Right atrium auricular region (tissue), 2 donors: ENCODE measurements at regions not wholly inside any gene's neighbourhood (a gene's known extent, or its start where the extent isn't known, plus 50 kb on each side); places are given as distances from the start of the nearest gene placed in this dataset.

Experiments used
- DNase-seq: peaks from one replicate; pipeline ENCODE4 v3.0.0-alpha.2; 2019; ENCODE audit warnings: low spot score
- H3K27ac ChIP-seq, 2 donors: fragments of 200-600 bp; sonication (generic); 1 replicate in 1 of 2; 2 replicates in 1 of 2; pipeline ENCODE4 v1.5.1; 2016 to 2019
- H3K27me3 ChIP-seq, 2 donors: fragments of 200-600 bp; sonication (generic); one replicate each; pipeline versions ENCODE4 v1.5.1 to v1.6.0; 2017 to 2019
- H3K36me3 ChIP-seq: fragments of 200-600 bp; sonication (generic); one replicate; pipeline ENCODE4 v1.5.1; 2016
- H3K4me1 ChIP-seq, 2 donors: fragments of 200-600 bp; sonication (generic); one replicate each; pipeline versions ENCODE4 v1.5.1 to v1.6.0; 2017 to 2019
- H3K4me3 ChIP-seq, 2 donors: fragments of 200-600 bp; sonication (generic); 1 replicate in 1 of 2; 2 replicates in 1 of 2; pipeline ENCODE4 v1.5.1; 2017 to 2019; ENCODE audit warnings: mild to moderate bottlenecking in 1 of 2, moderate library complexity in 1 of 2
- H3K9me3 ChIP-seq, 2 donors: fragments of 200-600 bp; sonication (generic); one replicate each; pipeline ENCODE4 v1.5.1; 2019
- TF ChIP-seq, protein P1 (sequence below), 2 donors: fragments of 200-600 bp; sonication (generic); IDR thresholded peaks; one replicate each; pipeline ENCODE4 v1.5.1; 2019; ENCODE audit warnings: antibody characterized with exemption in 2 of 2

DNA sequence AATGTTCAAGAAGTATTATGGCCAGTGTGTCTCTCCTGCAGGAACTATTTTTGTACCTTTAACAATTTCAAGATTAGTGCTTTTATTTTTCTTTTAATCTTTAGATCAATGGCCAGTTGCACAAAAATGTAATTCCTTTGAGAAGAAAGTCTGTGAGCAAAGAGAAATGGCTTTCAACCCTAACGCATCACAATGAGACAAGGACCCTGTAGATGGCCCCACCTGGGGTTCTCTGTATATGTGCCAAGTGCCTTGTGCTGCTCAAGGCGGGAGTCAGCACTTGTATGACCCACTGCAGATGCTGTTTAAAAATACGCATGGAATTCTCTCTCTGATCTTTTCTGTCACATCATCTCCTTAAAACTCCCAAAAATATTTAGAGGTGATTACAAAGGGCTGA is 453.4 kb downstream of the OCA2 start:
- Histone ChIP-seq H3K27ac (no peak overlapping the region), H3K27me3 (no peaks in the 10 kb centered on the region), H3K9me3 (peaks cover 0 to 8% of the 10 kb centered on the region in 2 donors), H3K4me3 (no peak overlapping the region), H3K4me1 (no peaks in the 10 kb centered on the region), H3K36me3 (no peaks in the 10 kb centered on the region)
- DNase-seq: no peak
- TF ChIP-seq, protein P1, sequence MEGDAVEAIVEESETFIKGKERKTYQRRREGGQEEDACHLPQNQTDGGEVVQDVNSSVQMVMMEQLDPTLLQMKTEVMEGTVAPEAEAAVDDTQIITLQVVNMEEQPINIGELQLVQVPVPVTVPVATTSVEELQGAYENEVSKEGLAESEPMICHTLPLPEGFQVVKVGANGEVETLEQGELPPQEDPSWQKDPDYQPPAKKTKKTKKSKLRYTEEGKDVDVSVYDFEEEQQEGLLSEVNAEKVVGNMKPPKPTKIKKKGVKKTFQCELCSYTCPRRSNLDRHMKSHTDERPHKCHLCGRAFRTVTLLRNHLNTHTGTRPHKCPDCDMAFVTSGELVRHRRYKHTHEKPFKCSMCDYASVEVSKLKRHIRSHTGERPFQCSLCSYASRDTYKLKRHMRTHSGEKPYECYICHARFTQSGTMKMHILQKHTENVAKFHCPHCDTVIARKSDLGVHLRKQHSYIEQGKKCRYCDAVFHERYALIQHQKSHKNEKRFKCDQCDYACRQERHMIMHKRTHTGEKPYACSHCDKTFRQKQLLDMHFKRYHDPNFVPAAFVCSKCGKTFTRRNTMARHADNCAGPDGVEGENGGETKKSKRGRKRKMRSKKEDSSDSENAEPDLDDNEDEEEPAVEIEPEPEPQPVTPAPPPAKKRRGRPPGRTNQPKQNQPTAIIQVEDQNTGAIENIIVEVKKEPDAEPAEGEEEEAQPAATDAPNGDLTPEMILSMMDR (IDR thresholded peaks at IDR 0.05): no peak

DNA sequence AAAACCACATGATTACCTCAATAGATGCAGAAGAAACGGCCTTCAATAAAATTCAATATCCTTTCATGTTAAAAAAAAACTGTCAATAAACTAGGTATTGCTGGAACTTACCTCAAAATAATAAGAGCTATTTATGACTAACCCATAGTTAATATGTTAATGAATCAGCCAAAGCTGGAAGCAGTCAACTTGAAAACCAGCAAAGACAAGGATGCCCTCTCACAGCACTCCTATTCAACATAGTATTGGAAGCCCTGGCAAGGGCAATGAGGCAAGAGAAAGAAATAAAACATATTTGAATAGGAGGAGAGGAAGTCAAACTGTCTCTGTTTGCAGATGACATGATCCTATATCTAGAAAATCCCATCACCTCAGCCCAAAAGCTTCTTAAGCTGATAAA is 456.1 kb downstream of the OCA2 start:
- Histone ChIP-seq H3K27me3 (no peaks in the 10 kb centered on the region), H3K4me3 (no peak overlapping the region), H3K4me1 (no peaks in the 10 kb centered on the region), H3K27ac (no peak overlapping the region), H3K36me3 (no peaks in the 10 kb centered on the region), H3K9me3 (peaks cover 0 to 8% of the 10 kb centered on the region in 2 donors)
- TF ChIP-seq, protein P1 (IDR thresholded peaks at IDR 0.05): no peak
- DNase-seq: no peak

DNA sequence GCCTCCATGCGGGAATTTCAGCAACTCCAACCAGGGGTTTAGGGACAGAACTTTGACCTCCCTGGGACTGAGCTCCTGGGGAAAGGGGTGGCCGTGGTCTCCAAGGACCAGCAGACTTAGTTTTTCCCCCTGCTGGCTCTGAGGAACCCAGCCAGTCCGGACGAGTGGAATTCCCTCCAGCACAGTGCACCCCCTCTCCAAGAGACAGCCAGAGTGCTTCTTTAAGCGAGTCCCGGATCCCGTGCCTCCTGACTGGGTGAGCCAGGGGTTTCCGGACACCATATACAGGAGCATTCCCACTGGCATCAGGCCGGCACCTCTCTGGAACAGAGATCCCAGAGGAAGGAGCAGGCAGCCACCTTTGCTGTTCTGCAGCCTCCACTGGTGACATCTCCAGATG is 459.5 kb downstream of the OCA2 start:
- no peaks in the 10 kb centered on the region for H3K36me3 ChIP-seq
- H3K27ac ChIP-seq: no peak overlapping the region
- peaks cover 0 to 8% of the 10 kb centered on the region in 2 donors for H3K9me3 ChIP-seq
- H3K27me3 ChIP-seq: no peaks in the 10 kb centered on the region
- no peak overlapping the region for H3K4me3 ChIP-seq
- H3K4me1 ChIP-seq: no peaks in the 10 kb centered on the region
- TF ChIP-seq, protein P1 (IDR thresholded peaks at IDR 0.05): no peak
- DNase-seq: no peak

DNA sequence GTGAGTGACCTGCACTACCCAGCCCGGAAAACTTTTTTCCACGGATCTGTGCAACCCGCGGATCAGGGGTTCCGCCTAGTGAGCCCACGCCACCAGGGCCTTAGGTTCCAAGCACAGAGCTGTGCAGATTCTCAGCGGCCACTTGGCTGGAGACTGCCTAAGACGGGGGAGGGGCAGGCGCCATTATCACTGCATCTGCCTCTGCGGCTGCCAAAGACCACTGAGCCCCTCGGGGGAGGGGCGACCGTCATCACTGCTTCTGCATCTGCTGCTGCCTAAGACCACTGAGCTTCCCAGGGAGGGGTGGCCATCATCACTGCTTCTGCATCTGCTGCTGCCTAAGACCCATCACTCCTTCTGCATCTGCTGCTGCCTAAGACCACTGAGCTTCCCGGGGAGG is 460.2 kb downstream of the OCA2 start:
- TF ChIP-seq, protein P1 (IDR thresholded peaks at IDR 0.05): no peak
- DNase-seq: no peak
- Histone ChIP-seq H3K36me3 (no peaks in the 10 kb centered on the region), H3K27ac (no peak overlapping the region), H3K4me3 (no peak overlapping the region), H3K27me3 (no peaks in the 10 kb centered on the region), H3K9me3 (peaks cover 0 to 8% of the 10 kb centered on the region in 2 donors), H3K4me1 (no peaks in the 10 kb centered on the region)

DNA sequence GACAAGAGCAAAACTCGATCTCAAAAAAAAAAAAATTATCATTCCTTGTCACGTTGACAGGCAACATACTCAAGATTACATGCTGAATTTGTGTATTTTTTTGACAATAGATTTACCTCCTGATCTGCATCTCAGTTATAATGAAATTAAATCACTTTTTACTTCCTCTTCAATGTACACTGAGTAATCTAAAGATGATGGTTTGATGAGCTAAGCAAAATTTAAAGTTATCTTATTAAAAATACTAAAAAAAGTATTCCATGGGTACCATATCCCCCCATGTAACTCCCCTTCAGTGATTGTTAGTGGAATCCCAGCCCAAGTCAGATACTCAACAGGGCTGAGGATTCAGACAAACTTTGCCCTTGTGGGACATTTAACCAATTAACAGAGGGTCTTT is 463.2 kb downstream of the OCA2 start:
- TF ChIP-seq, protein P1 (IDR thresholded peaks at IDR 0.05): no peak
- Histone ChIP-seq H3K4me1 (no peaks in the 10 kb centered on the region), H3K27ac (no peak overlapping the region), H3K4me3 (no peak overlapping the region), H3K27me3 (no peaks in the 10 kb centered on the region), H3K36me3 (no peaks in the 10 kb centered on the region), H3K9me3 (no peaks in the 10 kb centered on the region)
- no peak for DNase-seq

DNA sequence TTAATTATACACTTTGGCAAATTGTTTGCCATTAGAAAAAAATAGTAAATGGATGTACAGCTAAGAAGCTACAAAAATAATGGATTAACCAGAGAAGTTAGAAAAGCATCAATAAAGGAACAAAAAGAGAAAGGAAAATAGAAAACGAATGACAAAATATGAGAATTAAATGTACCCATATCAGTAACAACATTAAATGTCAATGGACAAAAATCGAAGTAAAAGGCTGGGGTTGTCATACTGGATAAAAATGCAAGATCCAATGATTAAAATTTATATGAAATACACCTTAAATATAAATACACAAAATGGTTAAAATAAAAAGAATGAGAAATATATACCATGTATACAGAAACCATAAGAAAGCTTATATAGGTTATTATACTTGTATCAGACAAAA is 470.6 kb downstream of the OCA2 start:
- H3K4me3 ChIP-seq: no peak overlapping the region
- H3K4me1 ChIP-seq: no peaks in the 10 kb centered on the region
- no peaks in the 10 kb centered on the region for H3K36me3 ChIP-seq
- H3K9me3 ChIP-seq: peaks cover 0 to 23% of the 10 kb centered on the region in 2 donors
- no peaks in the 10 kb centered on the region for H3K27me3 ChIP-seq
- DNase-seq: no peak
- H3K27ac ChIP-seq: no peak overlapping the region
- TF ChIP-seq, protein P1 (IDR thresholded peaks at IDR 0.05): no peak
